ENCODE measurements at regions not wholly inside any gene's neighbourhood (a gene's known extent, or its start where the extent isn't known, plus 50 kb on each side); places are given as distances from the start of the nearest gene placed in this dataset.

- Mint-ChIP-seq H3K9me3 (peaks cover 2 to 8% (median 6%) of the 10 kb centered on the region in 7 donors), H3K4me3 (no peak overlapping the region), H3K4me1 (no peaks in the 10 kb centered on the region), H3K36me3 (no peaks in the 10 kb centered on the region), H3K27ac (no peak overlapping the region), H3K27me3 (no peaks in the 10 kb centered on the region)
- Histone ChIP-seq H3K9me3 (ENCODE audit: control insufficient read depth in 2 of 2, low read length in 2 of 2) (no peaks in the 10 kb centered on the region), H3K36me3 (ENCODE audit: control insufficient read depth, insufficient read depth, low read length) (no peaks in the 10 kb centered on the region), H3K27ac (ENCODE audit: insufficient read depth, low read length, poor library complexity, severe bottlenecking) (no peak overlapping the region), H3K27me3 (ENCODE audit: control insufficient read depth, insufficient read depth, low read length) (no peaks in the 10 kb centered on the region), H3K4me3 (ENCODE audit: low read depth, low read length) (no peak overlapping the region), H3K4me1 (ENCODE audit: control insufficient read depth, insufficient read depth, low read length, poor library complexity, severe bottlenecking) (no peaks in the 10 kb centered on the region)
- DNase-seq (no peak), ATAC-seq (ENCODE audit: low read depth in 2 of 2) (no peak)
These were observed 682.4 kb downstream of the MAT2B start for GRCh38 chr5:164187785-164188184.

GRCh38 chr5:164188733-164189148 lies 683.3 kb downstream of the MAT2B start:
- H3K9me3 ChIP-seq (ENCODE audit: control insufficient read depth in 2 of 2, low read length in 2 of 2), result no peaks in the 10 kb centered on the region
- H3K27me3 ChIP-seq (ENCODE audit: control insufficient read depth, insufficient read depth, low read length), result no peaks in the 10 kb centered on the region
- H3K36me3 Mint-ChIP-seq, result no peaks in the 10 kb centered on the region
- H3K36me3 ChIP-seq (ENCODE audit: control insufficient read depth, insufficient read depth, low read length), result no peaks in the 10 kb centered on the region
- DNase-seq (no peak), ATAC-seq (ENCODE audit: low read depth in 2 of 2) (no peak)
- H3K4me3 ChIP-seq (ENCODE audit: low read depth, low read length), result no peak overlapping the region
- H3K4me1 ChIP-seq (ENCODE audit: control insufficient read depth, insufficient read depth, low read length, poor library complexity, severe bottlenecking), result no peaks in the 10 kb centered on the region
- H3K27ac Mint-ChIP-seq, result no peak overlapping the region
- no peaks in the 10 kb centered on the region for H3K27me3 Mint-ChIP-seq
- H3K4me3 Mint-ChIP-seq, result no peak overlapping the region
- H3K4me1 Mint-ChIP-seq, result no peaks in the 10 kb centered on the region
- H3K27ac ChIP-seq (ENCODE audit: insufficient read depth, low read length, poor library complexity, severe bottlenecking), result no peak overlapping the region
- H3K9me3 Mint-ChIP-seq, result peaks cover 0 to 8% (median 6%) of the 10 kb centered on the region in 7 donors

GRCh38 chr5:164191240-164191639 lies 685.8 kb downstream of the MAT2B start:
- Mint-ChIP-seq H3K4me1 (no peaks in the 10 kb centered on the region), H3K27ac (no peak overlapping the region), H3K27me3 (no peaks in the 10 kb centered on the region), H3K36me3 (no peaks in the 10 kb centered on the region), H3K9me3 (peaks cover 0 to 7% (median 6%) of the 10 kb centered on the region in 7 donors), H3K4me3 (no peak overlapping the region)
- no peak for DNase-seq
- no peak for ATAC-seq (ENCODE audit: low read depth in 2 of 2)
- H3K27ac ChIP-seq (ENCODE audit: insufficient read depth, low read length, poor library complexity, severe bottlenecking), result no peak overlapping the region
- H3K4me1 ChIP-seq (ENCODE audit: control insufficient read depth, insufficient read depth, low read length, poor library complexity, severe bottlenecking), result no peaks in the 10 kb centered on the region
- H3K9me3 ChIP-seq (ENCODE audit: control insufficient read depth in 2 of 2, low read length in 2 of 2), result no peaks in the 10 kb centered on the region
- H3K4me3 ChIP-seq (ENCODE audit: low read depth, low read length), result no peak overlapping the region
- H3K27me3 ChIP-seq (ENCODE audit: control insufficient read depth, insufficient read depth, low read length), result no peaks in the 10 kb centered on the region
- no peaks in the 10 kb centered on the region for H3K36me3 ChIP-seq (ENCODE audit: control insufficient read depth, insufficient read depth, low read length)

GRCh38 chr5:164202338-164202737 lies 696.9 kb downstream of the MAT2B start:
- Histone ChIP-seq H3K4me3 (ENCODE audit: low read depth, low read length) (no peak overlapping the region), H3K27ac (ENCODE audit: insufficient read depth, low read length, poor library complexity, severe bottlenecking) (no peak overlapping the region), H3K27me3 (ENCODE audit: control insufficient read depth, insufficient read depth, low read length) (no peaks in the 10 kb centered on the region), H3K4me1 (ENCODE audit: control insufficient read depth, insufficient read depth, low read length, poor library complexity, severe bottlenecking) (no peaks in the 10 kb centered on the region), H3K36me3 (ENCODE audit: control insufficient read depth, insufficient read depth, low read length) (no peaks in the 10 kb centered on the region), H3K9me3 (ENCODE audit: control insufficient read depth in 2 of 2, low read length in 2 of 2) (no peaks in the 10 kb centered on the region)
- no peak for ATAC-seq (ENCODE audit: low read depth in 2 of 2)
- no peaks in the 10 kb centered on the region for H3K4me1 Mint-ChIP-seq
- H3K36me3 Mint-ChIP-seq, result no peaks in the 10 kb centered on the region
- H3K4me3 Mint-ChIP-seq, result no peak overlapping the region
- no peak for DNase-seq
- peaks cover 0 to 7% (median 3%) of the 10 kb centered on the region in 7 donors for H3K9me3 Mint-ChIP-seq
- no peak overlapping the region for H3K27ac Mint-ChIP-seq
- no peaks in the 10 kb centered on the region for H3K27me3 Mint-ChIP-seq

- Histone ChIP-seq H3K9me3 (ENCODE audit: control insufficient read depth in 2 of 2, low read length in 2 of 2) (no peaks in the 10 kb centered on the region), H3K27me3 (ENCODE audit: control insufficient read depth, insufficient read depth, low read length) (no peaks in the 10 kb centered on the region), H3K27ac (ENCODE audit: insufficient read depth, low read length, poor library complexity, severe bottlenecking) (no peak overlapping the region), H3K4me1 (ENCODE audit: control insufficient read depth, insufficient read depth, low read length, poor library complexity, severe bottlenecking) (no peaks in the 10 kb centered on the region), H3K36me3 (ENCODE audit: control insufficient read depth, insufficient read depth, low read length) (no peaks in the 10 kb centered on the region), H3K4me3 (ENCODE audit: low read depth, low read length) (no peak overlapping the region)
- H3K4me3 Mint-ChIP-seq, result no peak overlapping the region
- no peaks in the 10 kb centered on the region for H3K4me1 Mint-ChIP-seq
- H3K9me3 Mint-ChIP-seq, result peaks cover 0 to 12% (median 3%) of the 10 kb centered on the region in 7 donors
- peak overlapping the region in 1 of 3 donors; percentile 10 for H3K27ac Mint-ChIP-seq
- H3K27me3 Mint-ChIP-seq, result no peaks in the 10 kb centered on the region
- no peaks in the 10 kb centered on the region for H3K36me3 Mint-ChIP-seq
- ATAC-seq (ENCODE audit: low read depth in 2 of 2) (no peak), DNase-seq (no peak)
These were observed 698.3 kb downstream of the MAT2B start for GRCh38 chr5:164203581-164204225.

GRCh38 chr5:164204338-164204946 lies 699.0 kb downstream of the MAT2B start:
- no peaks in the 10 kb centered on the region for H3K36me3 ChIP-seq (ENCODE audit: control insufficient read depth, insufficient read depth, low read length)
- no peak for ATAC-seq (ENCODE audit: low read depth in 2 of 2)
- Mint-ChIP-seq H3K27me3 (no peaks in the 10 kb centered on the region), H3K4me1 (no peaks in the 10 kb centered on the region), H3K4me3 (no peak overlapping the region), H3K36me3 (no peaks in the 10 kb centered on the region), H3K9me3 (peaks cover 0 to 12% (median 3%) of the 10 kb centered on the region in 7 donors), H3K27ac (no peak overlapping the region)
- no peaks in the 10 kb centered on the region for H3K4me1 ChIP-seq (ENCODE audit: control insufficient read depth, insufficient read depth, low read length, poor library complexity, severe bottlenecking)
- H3K9me3 ChIP-seq (ENCODE audit: control insufficient read depth in 2 of 2, low read length in 2 of 2), result no peaks in the 10 kb centered on the region
- no peak for DNase-seq
- H3K27ac ChIP-seq (ENCODE audit: insufficient read depth, low read length, poor library complexity, severe bottlenecking), result no peak overlapping the region
- H3K27me3 ChIP-seq (ENCODE audit: control insufficient read depth, insufficient read depth, low read length), result no peaks in the 10 kb centered on the region
- no peak overlapping the region for H3K4me3 ChIP-seq (ENCODE audit: low read depth, low read length)

GRCh38 chr5:164206196-164206595 lies 700.8 kb downstream of the MAT2B start:
- H3K27me3 Mint-ChIP-seq, result no peaks in the 10 kb centered on the region
- no peak overlapping the region for H3K4me3 ChIP-seq (ENCODE audit: low read depth, low read length)
- no peaks in the 10 kb centered on the region for H3K4me1 Mint-ChIP-seq
- H3K27me3 ChIP-seq (ENCODE audit: control insufficient read depth, insufficient read depth, low read length), result no peaks in the 10 kb centered on the region
- H3K36me3 Mint-ChIP-seq, result no peaks in the 10 kb centered on the region
- ATAC-seq (ENCODE audit: low read depth in 2 of 2) (no peak), DNase-seq (no peak)
- no peaks in the 10 kb centered on the region for H3K4me1 ChIP-seq (ENCODE audit: control insufficient read depth, insufficient read depth, low read length, poor library complexity, severe bottlenecking)
- H3K4me3 Mint-ChIP-seq, result no peak overlapping the region
- H3K27ac ChIP-seq (ENCODE audit: insufficient read depth, low read length, poor library complexity, severe bottlenecking), result no peak overlapping the region
- H3K36me3 ChIP-seq (ENCODE audit: control insufficient read depth, insufficient read depth, low read length), result no peaks in the 10 kb centered on the region
- no peaks in the 10 kb centered on the region for H3K9me3 ChIP-seq (ENCODE audit: control insufficient read depth in 2 of 2, low read length in 2 of 2)
- H3K9me3 Mint-ChIP-seq, result peaks cover 0 to 12% (median 5%) of the 10 kb centered on the region in 7 donors
- no peak overlapping the region for H3K27ac Mint-ChIP-seq

- Histone ChIP-seq H3K27me3 (ENCODE audit: control insufficient read depth, insufficient read depth, low read length) (no peaks in the 10 kb centered on the region), H3K9me3 (ENCODE audit: control insufficient read depth in 2 of 2, low read length in 2 of 2) (no peaks in the 10 kb centered on the region), H3K4me1 (ENCODE audit: control insufficient read depth, insufficient read depth, low read length, poor library complexity, severe bottlenecking) (no peaks in the 10 kb centered on the region), H3K36me3 (ENCODE audit: control insufficient read depth, insufficient read depth, low read length) (no peaks in the 10 kb centered on the region), H3K27ac (ENCODE audit: insufficient read depth, low read length, poor library complexity, severe bottlenecking) (no peak overlapping the region), H3K4me3 (ENCODE audit: low read depth, low read length) (no peak overlapping the region)
- no peaks in the 10 kb centered on the region for H3K4me1 Mint-ChIP-seq
- no peak for ATAC-seq (ENCODE audit: low read depth in 2 of 2)
- H3K27ac Mint-ChIP-seq, result no peak overlapping the region
- no peak for DNase-seq
- H3K36me3 Mint-ChIP-seq, result no peaks in the 10 kb centered on the region
- no peak overlapping the region for H3K4me3 Mint-ChIP-seq
- peaks cover 0 to 20% (median 5%) of the 10 kb centered on the region in 7 donors for H3K9me3 Mint-ChIP-seq
- H3K27me3 Mint-ChIP-seq, result no peaks in the 10 kb centered on the region
These were observed 702.2 kb downstream of the MAT2B start for GRCh38 chr5:164207646-164208045.
